GM12864 (cell line): ENCODE measurements at regions not wholly inside any gene's neighbourhood (a gene's known extent, or its start where the extent isn't known, plus 50 kb on each side); places are given as distances from the start of the nearest gene placed in this dataset.

ENCODE experiments used
- DNase-seq: peaks from one replicate; pipeline ENCODE4 v3.0.0-alpha.2; 2011; ENCODE audit warnings: low read depth
- H3K4me3 ChIP-seq: 2 replicates; pipeline ENCODE4 v1.5.1; 2011; ENCODE audit warnings: mild to moderate bottlenecking, low read depth, low read length, control low read depth
- TF ChIP-seq, protein P1 (sequence below): IDR thresholded peaks from 2 replicates; pipeline ENCODE4 v1.5.1; 2011; ENCODE audit warnings: low read depth, mild to moderate bottlenecking, moderate library complexity, low read length, control low read depth, inconsistent platforms; ENCODE audit errors: missing control alignments

DNA sequence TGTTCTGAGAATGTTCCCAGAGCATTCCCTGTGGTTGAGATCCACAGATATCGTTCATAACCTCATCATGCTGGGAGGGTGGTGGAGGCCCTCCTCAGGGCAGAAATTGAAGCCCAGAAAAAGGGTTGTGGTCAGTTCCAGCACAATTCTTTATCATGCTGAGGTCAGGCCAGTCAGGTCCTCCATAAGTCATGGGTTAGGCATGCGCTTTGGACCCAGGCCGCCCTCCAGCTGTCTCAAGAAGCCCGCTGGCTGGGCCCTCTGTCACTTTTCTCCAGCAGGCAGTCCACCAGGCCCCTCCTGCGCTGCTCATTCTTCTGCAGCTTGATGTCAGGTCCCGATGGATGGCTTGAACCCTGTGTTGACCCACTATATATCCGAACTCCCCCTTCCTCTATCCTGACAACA is 151.1 kb upstream of the NT5C1B start:
- no peak overlapping the region for H3K4me3 ChIP-seq
- TF ChIP-seq, protein P1, sequence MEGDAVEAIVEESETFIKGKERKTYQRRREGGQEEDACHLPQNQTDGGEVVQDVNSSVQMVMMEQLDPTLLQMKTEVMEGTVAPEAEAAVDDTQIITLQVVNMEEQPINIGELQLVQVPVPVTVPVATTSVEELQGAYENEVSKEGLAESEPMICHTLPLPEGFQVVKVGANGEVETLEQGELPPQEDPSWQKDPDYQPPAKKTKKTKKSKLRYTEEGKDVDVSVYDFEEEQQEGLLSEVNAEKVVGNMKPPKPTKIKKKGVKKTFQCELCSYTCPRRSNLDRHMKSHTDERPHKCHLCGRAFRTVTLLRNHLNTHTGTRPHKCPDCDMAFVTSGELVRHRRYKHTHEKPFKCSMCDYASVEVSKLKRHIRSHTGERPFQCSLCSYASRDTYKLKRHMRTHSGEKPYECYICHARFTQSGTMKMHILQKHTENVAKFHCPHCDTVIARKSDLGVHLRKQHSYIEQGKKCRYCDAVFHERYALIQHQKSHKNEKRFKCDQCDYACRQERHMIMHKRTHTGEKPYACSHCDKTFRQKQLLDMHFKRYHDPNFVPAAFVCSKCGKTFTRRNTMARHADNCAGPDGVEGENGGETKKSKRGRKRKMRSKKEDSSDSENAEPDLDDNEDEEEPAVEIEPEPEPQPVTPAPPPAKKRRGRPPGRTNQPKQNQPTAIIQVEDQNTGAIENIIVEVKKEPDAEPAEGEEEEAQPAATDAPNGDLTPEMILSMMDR: no peak
- no peak for DNase-seq

DNA sequence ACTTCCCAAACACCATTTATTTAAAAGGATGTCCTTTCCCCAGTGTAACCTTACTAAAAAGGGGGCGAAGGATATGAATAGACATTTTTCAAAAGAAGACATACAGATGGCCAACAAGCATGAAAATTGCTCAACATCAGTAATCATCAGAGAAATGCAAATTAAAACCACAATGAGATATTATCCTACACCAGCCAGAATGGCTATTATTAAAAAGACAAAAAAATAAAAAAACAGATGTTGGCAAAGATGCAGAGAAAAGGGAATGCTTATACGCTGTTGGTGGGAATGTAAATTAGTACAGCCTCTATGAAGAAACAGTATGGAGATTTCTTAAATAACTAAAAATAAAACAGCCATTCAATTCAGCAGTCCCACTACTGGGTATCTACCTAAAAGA is 142.3 kb upstream of the NT5C1B start:
- DNase-seq: no peak
- TF ChIP-seq, protein P1: no peak
- H3K4me3 ChIP-seq: no peak overlapping the region

DNA sequence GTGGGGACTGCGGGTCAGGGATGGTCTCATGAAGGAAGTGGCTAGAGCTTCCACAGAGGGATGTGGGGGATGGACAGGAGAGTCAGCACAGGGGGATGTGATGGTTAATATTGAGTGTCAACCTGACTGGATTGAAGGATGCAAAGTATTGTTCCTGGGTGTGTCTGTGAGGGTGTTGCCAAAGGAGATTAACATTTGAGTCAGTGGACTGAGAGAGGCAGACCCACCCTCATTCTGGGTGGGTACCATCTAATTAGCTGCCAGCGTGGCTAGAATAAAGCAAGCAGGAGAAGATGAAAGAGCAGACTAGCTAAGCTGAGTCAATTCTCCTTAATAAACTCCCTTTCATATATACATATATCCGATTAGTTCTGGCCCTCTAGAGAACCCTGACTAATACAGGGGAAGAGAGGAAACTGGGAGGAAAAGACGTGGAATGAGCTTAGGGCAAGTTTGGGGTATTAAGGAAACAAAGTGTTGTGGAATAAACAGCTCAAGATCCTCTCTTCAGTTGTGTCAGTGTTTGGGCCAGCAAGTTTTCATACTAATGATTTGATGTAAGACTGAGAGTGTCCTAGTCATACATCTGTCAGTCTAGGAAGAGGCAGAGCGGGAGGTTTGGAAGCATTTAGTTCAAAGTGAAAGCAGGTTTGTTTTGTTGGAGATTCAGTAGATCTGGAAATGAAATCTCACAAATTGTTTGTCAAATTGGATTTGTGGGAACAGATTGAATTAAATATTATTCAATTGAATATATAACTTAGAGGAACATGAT is 135.2 kb upstream of the NT5C1B start:
- DNase-seq: no peak
- no peak overlapping the region for H3K4me3 ChIP-seq
- TF ChIP-seq, protein P1: no peak

DNA sequence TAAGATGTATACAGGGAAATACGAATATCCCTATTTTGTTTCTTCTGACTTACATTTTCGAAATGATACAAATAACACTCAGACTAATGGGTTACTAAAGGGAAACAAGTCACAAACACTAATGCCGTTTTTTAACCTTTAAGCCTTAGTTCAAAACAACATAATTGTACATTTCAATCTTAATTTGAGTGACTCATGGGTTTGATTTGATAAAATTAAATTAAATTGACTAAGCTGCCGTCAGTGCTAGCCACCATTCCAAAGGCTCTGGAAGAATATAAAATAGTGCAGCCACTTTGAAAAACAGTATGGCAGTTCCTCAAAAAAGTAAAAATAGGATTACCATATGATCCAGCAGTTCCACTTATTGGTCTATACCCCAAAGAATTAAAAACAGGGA is 133.8 kb upstream of the NT5C1B start:
- DNase-seq: no peak
- TF ChIP-seq, protein P1: no peak
- H3K4me3 ChIP-seq: no peak overlapping the region

DNA sequence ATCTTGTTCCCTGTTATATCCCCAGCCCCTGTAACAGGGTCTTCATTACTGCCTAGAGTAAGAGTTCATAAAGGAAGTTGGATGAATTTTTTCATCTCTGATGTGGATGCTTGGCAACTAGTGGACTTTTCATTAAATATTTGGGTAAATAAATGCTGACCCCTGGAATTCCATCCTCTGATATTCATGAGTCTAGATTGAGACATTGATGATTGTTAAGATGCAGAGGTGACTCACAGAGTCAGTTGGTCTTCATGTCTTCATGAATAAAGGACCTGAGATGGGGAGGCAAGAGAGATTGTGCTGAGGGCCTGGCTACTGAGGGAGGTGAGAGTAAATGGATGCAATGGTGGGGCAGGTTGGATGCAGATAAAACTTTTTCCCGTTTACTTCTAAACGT is 132.7 kb upstream of the NT5C1B start:
- no peak for DNase-seq
- no peak overlapping the region for H3K4me3 ChIP-seq
- TF ChIP-seq, protein P1: no peak

DNA sequence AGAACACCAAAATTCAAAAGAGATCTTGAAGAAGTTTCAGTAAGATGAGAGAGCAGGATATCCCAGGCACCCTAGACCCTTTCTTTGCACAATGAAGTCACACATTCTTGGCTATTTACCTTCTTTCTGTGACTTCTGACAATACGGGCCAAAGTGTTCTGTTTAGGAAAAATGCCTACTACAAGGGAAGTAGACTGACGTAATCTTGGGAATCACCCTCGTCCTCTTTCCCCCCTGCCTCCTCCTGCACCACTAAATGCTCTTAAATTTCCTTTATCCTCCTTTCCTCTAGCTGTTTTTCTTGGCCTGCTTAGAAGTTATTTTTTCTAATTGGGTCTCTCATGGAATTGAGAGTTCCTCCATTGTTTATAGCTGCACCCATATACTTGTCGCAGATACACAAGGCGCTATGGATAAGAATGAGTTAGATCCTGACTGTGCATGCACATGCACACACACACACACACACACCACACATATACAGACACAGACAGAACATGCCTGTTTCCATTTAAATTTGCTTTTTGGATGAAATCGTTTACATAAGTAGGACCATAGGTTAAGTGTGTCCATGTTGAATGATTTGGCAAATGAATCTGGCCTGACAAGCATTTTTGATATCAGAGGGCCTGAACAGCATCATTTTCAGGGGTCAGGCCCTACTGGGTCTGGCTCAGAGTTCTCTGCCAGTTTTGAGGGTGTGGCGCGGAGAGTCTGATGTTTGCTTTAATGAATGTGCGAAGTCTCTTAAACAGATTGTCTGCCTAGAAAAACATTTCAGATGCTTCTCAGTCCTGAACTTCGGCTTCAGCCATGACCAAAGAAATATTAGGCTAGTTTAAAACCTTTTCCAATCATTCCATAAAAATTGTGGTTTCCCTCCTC is 131.9 kb upstream of the NT5C1B start:
- DNase-seq: no peak
- no peak overlapping the region for H3K4me3 ChIP-seq
- TF ChIP-seq, protein P1: no peak
